Neural progenitor cell (in vitro differentiated cells): ENCODE measurements at regions not wholly inside any gene's neighbourhood (a gene's known extent, or its start where the extent isn't known, plus 50 kb on each side); places are given as distances from the start of the nearest gene placed in this dataset.

Source experiments
- DNase-seq: peaks from one replicate; pipeline ENCODE4 v3.0.0-alpha.2; 2016; ENCODE audit warnings: low spot score
- H2AFZ ChIP-seq: fragments of 200-600 bp; sonication (generic); replicated peaks from 2 replicates; pipeline ENCODE4 v1.6.1; 2016; ENCODE audit warnings: antibody characterized with exemption
- H3F3A ChIP-seq: fragments of 200-600 bp; sonication (generic); 2 replicates; pipeline ENCODE4 v1.6.1; 2016; ENCODE audit warnings: antibody characterized with exemption, low read depth
- H3K27ac ChIP-seq: fragments of 200-600 bp; sonication (generic); 2 replicates; pipeline ENCODE4 v1.5.1; 2016; ENCODE audit warnings: mild to moderate bottlenecking
- H3K27me3 ChIP-seq: fragments of 200-600 bp; sonication (generic); 2 replicates; pipeline ENCODE4 v1.6.1; 2016; ENCODE audit warnings: mild to moderate bottlenecking, moderate library complexity
- H3K36me3 ChIP-seq: fragments of 200-600 bp; sonication (generic); 2 replicates; pipeline ENCODE4 v1.5.1; 2016
- H3K4me1 ChIP-seq: fragments of 200-600 bp; sonication (generic); 2 replicates; pipeline ENCODE4 v1.6.1; 2016; ENCODE audit warnings: mixed run types
- H3K4me2 ChIP-seq: fragments of 200-600 bp; sonication (generic); 2 replicates; pipeline ENCODE4 v1.6.1; 2016
- H3K4me3 ChIP-seq: fragments of 200-600 bp; sonication (generic); 2 replicates; pipeline ENCODE4 v1.5.1; 2016
- H3K79me2 ChIP-seq: fragments of 200-600 bp; sonication (generic); 2 replicates; pipeline ENCODE4 v1.6.1; 2016; ENCODE audit warnings: low read depth
- H3K9ac ChIP-seq: fragments of 200-600 bp; sonication (generic); 2 replicates; pipeline ENCODE4 v1.6.1; 2016
- H3K9me3 ChIP-seq: fragments of 200-600 bp; sonication (generic); 2 replicates; pipeline ENCODE4 v1.5.1; 2016; ENCODE audit warnings: low read depth
- H4K20me1 ChIP-seq: fragments of 200-600 bp; sonication (generic); 2 replicates; pipeline ENCODE4 v1.6.1; 2016; ENCODE audit warnings: low read depth
- H3K27ac Mint-ChIP-seq: 3 replicates; pipeline ENCODE4 v1.8.0; 2021; ENCODE audit warnings: mixed read lengths
- H3K27me3 Mint-ChIP-seq: 2 replicates; pipeline ENCODE4 v1.8.0; 2022; ENCODE audit warnings: low read depth, mild to moderate bottlenecking, inconsistent platforms, moderate library complexity, mixed read lengths; ENCODE audit not compliant: insufficient read depth
- H3K36me3 Mint-ChIP-seq: 3 replicates; pipeline ENCODE4 v1.8.0; 2021; ENCODE audit warnings: mixed read lengths
- H3K4me1 Mint-ChIP-seq: 3 replicates; pipeline ENCODE4 v1.8.0; 2021; ENCODE audit warnings: mixed read lengths
- H3K4me3 Mint-ChIP-seq: 3 replicates; pipeline ENCODE4 v1.8.0; 2021; ENCODE audit warnings: mild to moderate bottlenecking, moderate library complexity, mixed read lengths
- H3K9me3 Mint-ChIP-seq: 3 replicates; pipeline ENCODE4 v1.8.0; 2020; ENCODE audit warnings: mixed read lengths
- EZH2 ChIP-seq: fragments of 200-600 bp; sonication (generic); IDR thresholded peaks from 2 replicates; pipeline ENCODE4 v1.6.1; 2017; ENCODE audit warnings: antibody characterized with exemption, mild to moderate bottlenecking, moderate library complexity
- EZH2phosphoT487 ChIP-seq: fragments of 200-600 bp; sonication (generic); IDR thresholded peaks from 2 replicates; pipeline ENCODE4 v1.6.1; 2017; ENCODE audit warnings: antibody characterized with exemption
- TF ChIP-seq, protein P1 (sequence below): fragments of 200-600 bp; sonication (generic); IDR thresholded peaks from 2 replicates; pipeline ENCODE4 v1.5.1; 2017; ENCODE audit warnings: antibody characterized with exemption, mild to moderate bottlenecking

DNA sequence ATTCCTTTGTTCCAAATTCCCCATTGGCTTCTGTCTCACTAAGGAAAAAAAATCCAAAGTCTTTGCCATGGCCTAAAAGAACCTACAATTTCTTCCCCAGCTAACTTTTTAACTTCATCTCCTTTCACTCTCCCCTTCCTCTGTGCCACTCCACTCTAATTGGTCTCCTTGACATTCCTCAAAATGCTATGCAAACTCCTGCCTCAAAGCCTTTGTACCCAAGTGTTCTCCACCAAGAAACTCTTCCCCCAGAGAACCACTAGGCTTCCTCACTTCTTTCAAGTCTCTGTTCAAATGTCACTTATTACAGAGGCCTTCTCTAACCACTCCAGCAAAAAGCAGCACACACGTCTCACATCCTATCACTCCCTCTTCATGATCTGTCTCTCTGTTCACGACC, 91.6 kb upstream of the NR4A3 start:
- Mint-ChIP-seq H3K4me1 (no peaks in the 10 kb centered on the region), H3K36me3 (no peaks in the 10 kb centered on the region), H3K27me3 (peaks cover 2% of the 10 kb centered on the region), H3K9me3 (no peaks in the 10 kb centered on the region), H3K27ac (peak overlapping the region; percentile 0), H3K4me3 (no peak overlapping the region)
- H2AFZ ChIP-seq, result peak overlapping the region; percentile 29
- no peaks in the 10 kb centered on the region for H3K4me1 ChIP-seq
- H3K4me2 ChIP-seq, result no peak overlapping the region
- no peaks in the 10 kb centered on the region for H3F3A ChIP-seq
- H4K20me1 ChIP-seq, result no peaks in the 10 kb centered on the region
- TF ChIP-seq EZH2, result no peak
- no peak for TF ChIP-seq EZH2phosphoT487
- TF ChIP-seq, protein P1, sequence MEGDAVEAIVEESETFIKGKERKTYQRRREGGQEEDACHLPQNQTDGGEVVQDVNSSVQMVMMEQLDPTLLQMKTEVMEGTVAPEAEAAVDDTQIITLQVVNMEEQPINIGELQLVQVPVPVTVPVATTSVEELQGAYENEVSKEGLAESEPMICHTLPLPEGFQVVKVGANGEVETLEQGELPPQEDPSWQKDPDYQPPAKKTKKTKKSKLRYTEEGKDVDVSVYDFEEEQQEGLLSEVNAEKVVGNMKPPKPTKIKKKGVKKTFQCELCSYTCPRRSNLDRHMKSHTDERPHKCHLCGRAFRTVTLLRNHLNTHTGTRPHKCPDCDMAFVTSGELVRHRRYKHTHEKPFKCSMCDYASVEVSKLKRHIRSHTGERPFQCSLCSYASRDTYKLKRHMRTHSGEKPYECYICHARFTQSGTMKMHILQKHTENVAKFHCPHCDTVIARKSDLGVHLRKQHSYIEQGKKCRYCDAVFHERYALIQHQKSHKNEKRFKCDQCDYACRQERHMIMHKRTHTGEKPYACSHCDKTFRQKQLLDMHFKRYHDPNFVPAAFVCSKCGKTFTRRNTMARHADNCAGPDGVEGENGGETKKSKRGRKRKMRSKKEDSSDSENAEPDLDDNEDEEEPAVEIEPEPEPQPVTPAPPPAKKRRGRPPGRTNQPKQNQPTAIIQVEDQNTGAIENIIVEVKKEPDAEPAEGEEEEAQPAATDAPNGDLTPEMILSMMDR, result no peak
- H3K9me3 ChIP-seq, result no peaks in the 10 kb centered on the region
- no peaks in the 10 kb centered on the region for H3K27me3 ChIP-seq
- no peak for DNase-seq
- no peak overlapping the region for H3K9ac ChIP-seq
- no peak overlapping the region for H3K27ac ChIP-seq
- H3K79me2 ChIP-seq, result no peaks in the 10 kb centered on the region
- no peak overlapping the region for H3K4me3 ChIP-seq
- H3K36me3 ChIP-seq, result no peaks in the 10 kb centered on the region

DNA sequence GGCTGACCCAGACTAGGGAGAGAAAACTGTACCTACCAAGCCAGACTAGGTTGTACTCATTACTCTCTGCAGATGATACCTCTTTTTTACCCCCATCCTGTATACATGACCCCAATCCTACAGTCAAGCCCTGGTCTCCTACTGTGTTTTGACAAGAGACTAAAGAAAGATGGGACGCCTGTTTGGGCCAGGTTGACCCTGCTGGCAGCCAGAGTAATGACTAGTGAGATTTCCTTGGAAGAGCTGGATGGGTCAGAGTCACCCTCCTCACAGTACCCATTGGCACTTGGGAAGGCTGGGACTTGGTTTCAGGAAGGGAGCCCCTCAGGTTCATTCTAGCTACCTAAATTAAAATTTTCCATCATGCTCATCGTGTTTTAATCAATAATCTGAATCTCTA, 89.7 kb upstream of the NR4A3 start:
- no peak for DNase-seq
- no peaks in the 10 kb centered on the region for H3K4me1 ChIP-seq
- no peak overlapping the region for H3K9ac ChIP-seq
- H3K9me3 ChIP-seq, result no peaks in the 10 kb centered on the region
- no peak overlapping the region for H3K4me2 ChIP-seq
- Mint-ChIP-seq H3K4me3 (no peak overlapping the region), H3K36me3 (no peaks in the 10 kb centered on the region), H3K4me1 (no peaks in the 10 kb centered on the region), H3K9me3 (no peaks in the 10 kb centered on the region), H3K27ac (no peak overlapping the region), H3K27me3 (peaks cover 2% of the 10 kb centered on the region)
- H4K20me1 ChIP-seq, result no peaks in the 10 kb centered on the region
- H3K27me3 ChIP-seq, result no peaks in the 10 kb centered on the region
- no peaks in the 10 kb centered on the region for H3F3A ChIP-seq
- no peaks in the 10 kb centered on the region for H3K79me2 ChIP-seq
- no peak for TF ChIP-seq EZH2
- TF ChIP-seq, protein P1, result no peak
- TF ChIP-seq EZH2phosphoT487, result no peak
- H3K27ac ChIP-seq, result no peak overlapping the region
- no peak overlapping the region for H3K4me3 ChIP-seq
- H3K36me3 ChIP-seq, result no peaks in the 10 kb centered on the region
- H2AFZ ChIP-seq, result no peak overlapping the region

DNA sequence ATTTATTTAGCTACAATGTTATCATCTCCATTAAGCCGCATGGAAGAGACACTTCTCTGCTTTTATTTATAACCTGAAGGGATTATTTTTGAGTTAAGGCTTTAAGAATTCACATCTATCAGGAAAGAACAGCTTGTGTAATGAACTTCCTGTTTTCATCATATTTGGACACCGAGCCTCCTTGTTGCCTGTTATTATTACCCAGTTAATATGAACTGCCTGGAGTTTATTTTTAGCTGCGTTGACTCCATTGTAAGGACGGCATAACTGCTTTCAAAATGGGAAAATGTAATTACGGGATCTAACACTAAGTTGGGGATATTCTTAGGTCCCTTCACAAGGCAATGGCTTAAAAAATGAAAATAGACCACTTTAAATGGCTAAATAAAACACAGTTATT, 89.0 kb upstream of the NR4A3 start:
- no peaks in the 10 kb centered on the region for H3K4me1 Mint-ChIP-seq
- TF ChIP-seq, protein P1, result no peak
- TF ChIP-seq EZH2 (no peak), EZH2phosphoT487 (no peak)
- H2AFZ ChIP-seq, result no peak overlapping the region

DNA sequence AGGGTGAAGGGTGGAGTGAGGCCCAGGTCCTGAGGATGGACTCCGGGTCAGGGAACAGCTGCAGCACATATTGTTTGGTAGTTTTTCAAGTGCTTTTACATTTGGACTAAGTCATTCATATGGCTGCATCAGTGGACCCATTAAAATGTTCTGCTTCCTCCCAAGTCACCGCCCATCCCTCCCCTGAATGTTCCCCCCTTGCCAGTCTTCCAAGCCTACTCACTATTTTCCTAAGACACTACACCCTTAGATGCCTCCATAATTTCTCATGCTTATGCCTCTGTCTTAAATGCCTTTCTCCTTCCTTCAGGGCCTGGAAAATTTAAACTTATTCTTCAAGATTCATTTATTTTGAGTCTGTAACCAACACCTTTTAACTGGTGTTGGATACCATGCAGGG, 86.6 kb upstream of the NR4A3 start:
- Histone ChIP-seq H3K4me2 (no peak overlapping the region), H4K20me1 (no peaks in the 10 kb centered on the region), H3K79me2 (no peaks in the 10 kb centered on the region), H3F3A (no peaks in the 10 kb centered on the region), H3K27ac (no peak overlapping the region), H3K4me3 (no peak overlapping the region), H3K27me3 (no peaks in the 10 kb centered on the region), H3K9me3 (no peaks in the 10 kb centered on the region), H3K36me3 (no peaks in the 10 kb centered on the region), H2AFZ (no peak overlapping the region), H3K9ac (no peak overlapping the region), H3K4me1 (no peaks in the 10 kb centered on the region)
- TF ChIP-seq, protein P1, result no peak
- TF ChIP-seq EZH2 (no peak), EZH2phosphoT487 (no peak)
- DNase-seq, result no peak
- H3K27ac Mint-ChIP-seq, result no peak overlapping the region
- no peaks in the 10 kb centered on the region for H3K4me1 Mint-ChIP-seq
- H3K27me3 Mint-ChIP-seq, result peaks cover 2% of the 10 kb centered on the region
- no peaks in the 10 kb centered on the region for H3K36me3 Mint-ChIP-seq
- no peaks in the 10 kb centered on the region for H3K9me3 Mint-ChIP-seq
- no peak overlapping the region for H3K4me3 Mint-ChIP-seq

More for the DNA sequence above, 89.0 kb upstream of the NR4A3 start:
- DNase-seq, result no peak
- Histone ChIP-seq H3K9ac (no peak overlapping the region), H3K4me3 (no peak overlapping the region), H3K27me3 (no peaks in the 10 kb centered on the region), H3K9me3 (no peaks in the 10 kb centered on the region), H3K4me1 (no peaks in the 10 kb centered on the region), H4K20me1 (no peaks in the 10 kb centered on the region), H3K79me2 (no peaks in the 10 kb centered on the region), H3F3A (no peaks in the 10 kb centered on the region), H3K4me2 (no peak overlapping the region), H3K36me3 (no peaks in the 10 kb centered on the region), H3K27ac (no peak overlapping the region)
- no peaks in the 10 kb centered on the region for H3K9me3 Mint-ChIP-seq
- peaks cover 2% of the 10 kb centered on the region for H3K27me3 Mint-ChIP-seq
- H3K36me3 Mint-ChIP-seq, result no peaks in the 10 kb centered on the region
- no peak overlapping the region for H3K27ac Mint-ChIP-seq
- H3K4me3 Mint-ChIP-seq, result no peak overlapping the region
